Fibroblast of gingiva (primary cell): ENCODE measurements at regions not wholly inside any gene's neighbourhood (a gene's known extent, or its start where the extent isn't known, plus 50 kb on each side); places are given as distances from the start of the nearest gene placed in this dataset.

Source experiments
- DNase-seq: peaks from one replicate; pipeline ENCODE4 v3.0.0-alpha.2; 2011; ENCODE audit warnings: low read depth

DNA sequence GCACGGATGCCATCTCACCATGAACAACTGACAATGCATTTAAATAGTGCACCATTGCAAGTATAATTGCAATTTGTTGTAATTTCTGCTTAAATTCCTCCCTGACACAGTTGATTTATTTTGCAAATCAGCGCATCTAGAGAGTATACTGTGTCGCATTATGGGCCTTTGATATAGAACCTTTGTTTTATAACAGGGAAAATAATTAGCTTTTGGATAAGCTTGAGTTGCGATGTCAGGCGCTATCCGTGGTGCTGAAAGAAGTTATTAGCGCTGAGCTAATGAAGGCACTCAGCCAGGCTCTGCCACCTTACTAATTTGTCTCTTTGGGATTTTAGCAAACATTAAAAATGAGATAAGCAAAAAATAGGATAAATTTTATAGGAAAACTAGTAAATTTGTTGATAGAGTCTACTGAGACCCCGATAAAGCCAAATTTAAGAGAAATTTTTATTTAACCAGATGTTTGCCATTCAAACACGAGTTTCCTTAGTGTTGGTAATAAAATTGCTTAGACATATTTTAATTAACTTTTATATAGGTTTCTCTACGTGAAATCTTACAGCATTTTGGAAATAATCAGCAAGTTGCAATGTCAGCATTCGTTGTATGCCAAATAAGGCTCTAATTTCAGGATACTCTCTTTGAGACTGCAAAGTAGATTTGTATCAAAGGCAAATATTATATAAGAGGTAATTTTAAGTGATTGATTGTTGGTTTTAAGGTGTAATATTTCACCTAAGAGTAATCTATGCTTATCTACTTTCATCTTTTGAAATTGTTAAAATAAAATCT is 355.5 kb downstream of the TLR4 start:
- no peak for DNase-seq

DNA sequence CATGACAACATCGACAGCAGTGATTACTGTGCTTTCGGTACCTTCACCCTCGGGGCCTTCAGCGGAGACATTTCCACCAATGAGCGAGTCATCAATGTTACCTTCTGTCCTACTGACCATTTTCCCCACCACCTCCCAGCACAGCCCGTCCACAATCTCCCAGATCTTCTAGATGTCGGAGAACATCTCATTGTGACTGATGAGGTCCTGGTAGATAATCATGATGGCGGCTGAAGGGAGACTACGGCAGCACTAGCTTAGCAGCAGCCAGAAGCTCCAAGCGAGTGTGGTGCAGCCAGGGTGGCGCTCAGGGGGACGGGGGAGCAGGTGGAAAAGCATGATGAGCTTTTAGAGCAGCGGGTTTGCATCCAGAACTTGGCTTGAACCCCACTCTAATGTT is 379.0 kb downstream of the TLR4 start:
- no peak for DNase-seq

DNA sequence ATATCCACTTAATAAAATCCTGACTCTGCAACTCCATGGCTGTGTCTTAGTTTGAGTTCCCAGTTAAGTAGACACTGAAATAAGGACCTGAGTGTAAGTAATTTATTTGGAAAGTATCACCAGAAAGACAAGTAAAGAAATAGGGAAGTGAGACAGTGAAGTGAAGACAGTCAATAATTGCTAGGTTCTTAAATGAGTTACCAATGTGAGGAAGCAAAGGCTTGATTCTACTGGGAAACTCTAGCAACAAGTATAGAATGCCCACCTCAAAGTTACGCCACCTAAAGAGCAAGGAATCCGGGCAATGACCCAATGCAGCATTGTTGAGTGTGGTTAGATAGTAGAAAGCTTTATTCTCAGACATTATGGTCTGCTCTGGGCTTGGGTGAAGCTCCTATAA is 383.9 kb downstream of the TLR4 start:
- DNase-seq: no peak

DNA sequence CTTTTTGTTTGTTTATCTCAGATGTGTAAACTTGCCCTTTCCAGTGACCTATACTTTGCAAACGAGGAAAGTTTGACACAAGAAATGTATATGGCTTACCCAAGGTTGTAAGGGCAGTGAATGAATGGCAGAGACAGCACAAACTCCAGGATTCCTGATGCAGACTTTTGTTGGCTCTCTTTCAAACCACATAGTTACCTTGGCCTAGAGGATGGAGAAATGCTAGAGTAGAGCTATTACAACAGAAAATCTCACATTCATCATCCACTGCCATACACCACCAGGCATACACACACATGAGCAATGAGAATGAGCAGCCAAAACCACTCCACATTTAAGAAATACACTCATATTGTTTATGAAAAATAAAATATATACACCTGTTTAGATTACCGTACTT is 387.0 kb downstream of the TLR4 start:
- DNase-seq: no peak

DNA sequence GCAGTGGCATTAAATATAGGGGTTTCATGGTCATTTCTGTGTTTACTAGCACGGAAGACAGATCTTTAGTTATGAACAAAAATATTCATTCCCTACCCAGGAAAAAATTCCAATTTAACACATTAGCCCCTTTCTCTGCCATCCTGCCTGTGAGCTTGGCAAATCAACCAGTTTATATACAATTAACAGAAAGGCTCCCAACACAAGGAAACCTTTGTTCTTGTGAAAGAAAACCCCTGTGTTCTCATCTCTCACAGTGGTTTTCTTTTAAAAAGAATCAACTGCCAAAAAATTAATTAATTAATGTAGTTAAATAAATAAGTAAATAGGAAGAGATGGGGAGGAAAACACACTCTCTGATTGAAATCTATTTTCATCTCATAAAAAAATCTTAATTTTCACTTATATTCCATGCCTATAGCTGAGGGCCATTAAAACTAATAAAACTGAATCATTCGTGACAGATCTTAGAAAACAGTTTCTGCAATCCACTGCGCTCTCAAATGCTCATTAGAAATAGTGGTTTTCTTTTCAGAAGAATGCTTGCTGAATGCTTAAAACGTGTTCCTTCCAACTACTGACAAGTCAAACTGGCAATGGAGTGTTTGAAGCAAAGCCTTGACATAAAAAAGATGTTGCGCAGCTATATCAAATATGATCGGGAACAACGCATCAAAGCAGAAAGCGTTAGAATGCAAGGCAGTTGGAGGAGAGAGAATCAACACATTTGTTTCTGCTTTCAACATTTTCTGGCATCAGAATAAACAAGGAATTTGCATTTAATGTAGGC is 387.7 kb downstream of the TLR4 start:
- no peak for DNase-seq

DNA sequence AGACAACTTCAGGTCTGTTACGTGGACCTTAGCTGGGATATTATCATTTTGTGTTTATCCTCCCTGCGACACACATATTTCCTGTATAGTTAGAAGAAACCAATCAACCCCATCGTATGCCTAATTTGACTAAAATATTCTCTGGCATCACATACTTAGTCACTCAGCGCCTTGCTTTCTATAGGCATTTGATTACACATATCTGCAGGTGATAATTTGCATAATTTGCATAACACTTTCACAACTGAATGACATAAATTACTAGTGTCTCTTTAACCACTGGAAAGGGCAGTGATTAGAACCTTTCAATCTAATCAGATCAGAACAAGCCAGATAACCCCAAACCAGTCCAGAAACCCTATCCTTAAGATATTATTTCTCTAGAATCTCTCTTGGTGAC is 390.2 kb downstream of the TLR4 start:
- no peak for DNase-seq

DNA sequence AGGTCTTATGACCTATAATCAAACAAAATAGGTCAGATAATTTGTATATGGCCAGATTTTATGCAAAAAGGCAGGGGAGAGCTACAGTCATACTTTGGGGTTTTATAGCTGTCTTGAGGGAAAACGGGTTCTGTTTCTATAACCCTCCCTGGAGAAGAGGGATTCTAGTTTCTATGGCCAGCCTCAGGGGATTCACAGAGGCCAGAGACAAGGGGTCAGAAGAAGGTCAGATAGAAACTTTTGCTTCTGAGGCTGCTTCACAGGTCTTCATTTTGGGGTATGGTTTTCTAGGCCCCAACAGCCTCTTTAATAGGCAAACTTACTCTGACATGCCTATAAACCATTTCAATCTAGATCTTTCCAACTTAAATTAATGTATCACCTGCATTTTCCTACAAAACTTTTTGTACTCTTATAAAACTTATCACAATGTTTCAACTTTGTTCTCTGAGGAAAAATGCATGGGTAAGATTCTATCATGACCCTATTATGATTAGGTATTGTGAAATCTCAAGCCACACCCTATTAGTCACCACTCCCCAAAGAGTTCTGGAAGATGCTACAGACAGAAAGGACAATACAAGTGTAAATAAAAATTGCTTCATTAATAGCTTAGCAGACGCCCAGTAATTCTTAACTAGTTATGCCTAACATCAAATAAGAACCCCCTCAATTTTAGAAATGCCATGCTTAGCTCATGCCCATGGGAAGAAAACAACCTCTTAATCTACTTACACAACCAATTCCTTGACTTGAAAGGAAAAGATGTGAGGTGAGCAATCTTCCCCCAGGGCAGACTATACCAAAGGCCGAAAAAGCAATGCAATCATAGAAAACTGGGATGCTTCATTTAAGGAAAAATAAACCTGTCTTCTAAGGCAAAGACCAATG is 396.6 kb downstream of the TLR4 start:
- DNase-seq: no peak

DNA sequence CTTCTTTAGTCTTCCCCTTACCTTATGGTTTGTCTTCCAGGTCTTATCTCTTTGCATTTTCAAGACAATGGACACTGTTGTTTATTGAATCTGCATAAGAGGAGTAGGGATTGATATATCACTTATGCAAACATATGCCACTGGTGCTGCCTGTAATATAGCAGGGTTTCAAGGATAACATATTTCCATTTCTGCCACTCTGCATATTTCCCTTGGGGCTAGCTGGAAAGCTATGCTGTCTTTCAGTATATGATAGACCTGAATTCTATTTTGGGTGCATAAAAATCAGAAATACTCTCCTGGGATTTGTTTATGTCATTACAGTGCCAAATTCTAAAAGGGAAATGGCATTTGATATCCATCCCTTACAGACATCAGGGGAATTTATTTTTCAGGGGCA is 400.2 kb downstream of the TLR4 start:
- no peak for DNase-seq

DNA sequence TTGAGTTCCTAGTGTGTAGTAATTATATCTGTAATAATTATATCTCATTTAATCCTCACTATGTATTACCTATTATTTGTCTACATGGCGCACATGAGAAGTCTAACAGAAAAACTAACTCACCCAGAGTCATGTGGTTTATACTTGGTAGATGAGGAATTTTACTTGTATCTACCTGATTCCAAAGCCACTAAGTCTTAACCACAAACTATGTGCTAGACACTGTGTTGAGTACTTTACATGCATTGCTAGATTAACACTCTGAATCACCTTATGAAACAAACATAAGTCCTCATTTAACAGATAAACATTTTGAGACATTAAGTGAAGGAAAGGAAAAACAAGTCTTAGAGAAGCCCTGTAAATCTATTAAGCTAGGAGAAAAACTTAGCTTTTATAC is 404.8 kb downstream of the TLR4 start:
- DNase-seq: no peak

DNA sequence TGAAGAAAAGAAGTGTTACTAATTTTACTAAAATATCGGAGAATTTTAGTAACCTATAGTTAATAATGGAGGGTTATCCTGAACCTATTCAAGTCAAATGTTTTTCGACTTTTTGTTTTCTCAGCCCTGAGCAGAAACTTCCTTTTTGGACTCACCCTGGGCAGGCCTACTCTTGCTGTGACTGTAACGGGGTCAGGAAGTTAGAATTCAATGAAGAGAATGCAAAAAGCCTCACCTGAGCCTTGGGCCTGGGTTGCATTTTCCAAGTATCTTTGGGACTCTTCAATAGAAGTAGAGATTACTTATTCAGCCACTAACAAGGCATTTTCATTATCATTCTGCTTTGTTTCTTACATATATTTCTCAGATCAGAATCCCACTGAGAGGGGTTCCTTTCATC is 405.3 kb downstream of the TLR4 start:
- DNase-seq: no peak

DNA sequence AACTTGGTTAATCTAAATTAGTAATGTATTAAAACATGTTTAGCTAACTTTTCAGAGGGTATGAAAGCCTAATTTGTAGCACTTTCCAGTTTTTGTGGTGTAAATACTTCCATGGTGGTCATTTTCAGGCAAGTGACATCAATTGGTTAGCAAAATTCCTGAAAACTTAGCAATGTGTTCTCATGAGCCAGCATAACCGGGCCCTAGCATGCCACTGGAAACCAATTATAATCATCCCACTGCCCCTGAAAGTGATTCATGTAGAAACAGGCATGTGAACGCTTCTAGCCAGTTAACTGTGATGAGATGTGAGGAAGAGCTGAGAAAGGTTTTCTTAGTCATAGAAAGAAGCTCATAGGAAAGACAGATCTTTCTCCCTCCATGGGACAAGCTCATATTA is 417.2 kb downstream of the TLR4 start:
- no peak for DNase-seq

DNA sequence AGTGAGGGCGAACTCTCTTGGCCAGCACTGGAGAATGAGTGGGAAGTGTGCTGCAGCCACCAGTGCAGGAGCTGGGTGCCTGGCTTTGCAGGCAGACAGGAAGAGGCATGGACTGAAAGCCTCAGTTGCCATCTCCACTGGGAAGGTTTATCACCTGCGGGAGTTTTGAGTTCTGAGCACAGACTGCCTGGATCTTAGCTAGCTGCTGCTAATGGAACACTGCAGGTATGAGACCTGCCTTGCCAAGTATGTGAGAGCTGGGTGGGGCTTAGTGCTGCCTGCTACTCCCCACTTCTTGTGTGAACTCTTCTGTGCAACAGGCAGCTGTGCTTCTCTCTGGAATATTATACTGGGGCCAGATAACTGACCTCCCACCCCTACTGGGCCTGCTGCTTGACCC is 424.1 kb downstream of the TLR4 start:
- no peak for DNase-seq

DNA sequence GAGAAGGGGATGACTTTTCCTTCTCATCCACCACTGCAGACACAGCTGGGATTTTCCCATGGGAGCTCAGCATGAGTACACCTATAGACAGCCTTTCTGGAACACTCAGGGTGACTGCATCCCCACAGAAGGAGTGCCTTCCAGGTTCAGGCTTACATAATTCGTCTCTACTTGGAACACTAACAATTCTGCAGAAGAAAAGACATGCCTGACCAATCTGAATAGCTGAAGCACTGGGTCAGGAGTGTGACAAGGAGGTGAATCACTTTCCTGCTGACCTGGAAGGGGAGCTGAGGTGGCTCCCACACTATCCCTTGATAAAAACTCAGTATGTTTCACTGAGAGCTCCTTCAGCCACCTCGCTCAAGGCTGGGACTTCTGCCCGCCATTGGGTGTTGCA is 425.3 kb downstream of the TLR4 start:
- DNase-seq: no peak

DNA sequence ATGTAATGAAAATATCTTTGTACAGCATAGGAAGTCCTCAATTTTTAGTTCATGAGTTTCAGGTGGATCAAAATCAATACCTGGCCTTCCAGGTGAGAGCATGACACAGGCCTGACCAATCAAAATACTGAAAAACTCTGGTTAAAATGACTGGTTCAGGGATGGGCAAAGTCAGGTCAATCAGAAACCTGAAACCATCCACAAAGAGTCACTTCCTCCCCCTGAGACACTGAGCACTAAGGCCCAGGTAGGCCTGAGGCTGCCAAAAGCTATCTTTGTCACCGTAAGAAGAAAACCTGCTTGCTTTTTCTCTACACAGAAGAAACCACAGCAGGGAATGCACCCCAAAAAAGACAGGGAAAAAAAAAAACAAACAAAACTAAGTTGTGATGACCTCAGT is 444.8 kb downstream of the TLR4 start:
- DNase-seq: no peak

DNA sequence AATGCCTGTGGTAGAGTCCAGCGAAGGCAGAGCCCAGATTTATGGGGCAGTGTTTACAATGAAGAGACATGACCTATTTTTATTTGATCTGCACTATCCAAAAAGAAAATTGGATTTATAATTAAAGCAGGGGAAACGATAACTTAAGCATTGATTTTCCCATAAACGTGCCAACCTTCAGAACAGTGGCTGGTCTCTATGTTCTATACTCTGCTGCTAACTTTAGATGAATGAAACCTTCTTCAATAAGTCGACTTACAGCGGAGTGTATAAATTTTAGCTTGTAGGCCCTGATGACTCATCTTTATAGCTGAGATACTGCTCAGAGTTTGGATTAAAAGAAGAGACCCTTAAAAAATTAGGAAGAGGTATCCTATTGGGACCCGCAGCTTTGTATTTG is 452.6 kb downstream of the TLR4 start:
- DNase-seq: no peak

DNA sequence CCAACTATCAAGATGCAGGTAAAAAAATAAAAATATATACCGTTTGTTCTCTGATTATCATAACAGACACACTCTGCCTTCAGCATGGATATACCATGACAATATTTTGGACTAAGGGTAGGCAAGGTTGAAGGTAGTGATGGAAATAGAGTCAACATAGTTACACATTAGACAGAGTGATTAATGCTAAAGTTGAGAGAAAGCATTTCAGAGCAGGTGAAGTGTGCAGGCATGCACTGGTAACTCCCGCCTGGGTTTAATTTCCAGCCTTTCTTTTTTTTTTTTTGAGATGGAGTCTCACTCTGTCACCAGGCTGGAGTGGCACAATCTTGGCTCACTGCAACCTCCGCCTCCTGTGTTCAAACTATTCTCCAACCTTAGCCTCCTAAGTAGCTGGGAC is 458.5 kb downstream of the TLR4 start:
- no peak for DNase-seq

DNA sequence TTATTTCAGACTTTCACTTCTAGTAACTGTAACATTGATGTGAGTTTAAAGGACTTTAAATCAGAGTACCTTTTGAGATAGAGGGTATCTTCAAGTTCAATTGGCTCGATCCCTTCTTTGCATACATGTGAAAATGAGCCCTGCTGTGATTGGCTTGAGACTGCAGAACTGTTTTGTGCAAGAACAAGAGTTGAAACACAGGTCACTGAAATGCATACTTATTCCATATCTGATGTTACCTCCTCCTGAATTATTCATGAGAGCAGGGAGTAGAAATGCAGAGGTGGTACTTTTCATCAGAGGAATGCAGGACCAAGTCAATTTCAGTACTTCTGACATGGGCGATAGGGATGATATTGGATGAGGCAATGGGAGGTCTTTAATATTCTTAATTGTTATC is 459.5 kb downstream of the TLR4 start:
- DNase-seq: no peak

DNA sequence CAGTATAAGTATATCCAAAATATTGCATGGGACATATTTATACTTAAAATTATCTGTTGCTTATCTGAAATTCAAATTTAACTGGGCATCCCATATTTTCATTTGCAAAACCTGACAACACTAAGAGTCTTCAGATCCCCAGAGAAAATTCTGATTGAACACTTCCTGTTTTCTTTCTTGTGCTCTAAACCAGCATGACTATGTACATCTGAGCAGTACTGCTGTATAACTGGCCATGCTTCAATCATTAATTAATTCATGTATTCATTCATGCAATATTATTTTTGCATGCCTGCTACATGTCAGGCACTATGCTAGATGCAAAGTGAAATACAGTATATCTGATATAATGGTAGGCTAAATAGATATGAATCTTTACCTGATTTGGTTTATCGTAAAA is 461.2 kb downstream of the TLR4 start:
- DNase-seq: no peak

DNA sequence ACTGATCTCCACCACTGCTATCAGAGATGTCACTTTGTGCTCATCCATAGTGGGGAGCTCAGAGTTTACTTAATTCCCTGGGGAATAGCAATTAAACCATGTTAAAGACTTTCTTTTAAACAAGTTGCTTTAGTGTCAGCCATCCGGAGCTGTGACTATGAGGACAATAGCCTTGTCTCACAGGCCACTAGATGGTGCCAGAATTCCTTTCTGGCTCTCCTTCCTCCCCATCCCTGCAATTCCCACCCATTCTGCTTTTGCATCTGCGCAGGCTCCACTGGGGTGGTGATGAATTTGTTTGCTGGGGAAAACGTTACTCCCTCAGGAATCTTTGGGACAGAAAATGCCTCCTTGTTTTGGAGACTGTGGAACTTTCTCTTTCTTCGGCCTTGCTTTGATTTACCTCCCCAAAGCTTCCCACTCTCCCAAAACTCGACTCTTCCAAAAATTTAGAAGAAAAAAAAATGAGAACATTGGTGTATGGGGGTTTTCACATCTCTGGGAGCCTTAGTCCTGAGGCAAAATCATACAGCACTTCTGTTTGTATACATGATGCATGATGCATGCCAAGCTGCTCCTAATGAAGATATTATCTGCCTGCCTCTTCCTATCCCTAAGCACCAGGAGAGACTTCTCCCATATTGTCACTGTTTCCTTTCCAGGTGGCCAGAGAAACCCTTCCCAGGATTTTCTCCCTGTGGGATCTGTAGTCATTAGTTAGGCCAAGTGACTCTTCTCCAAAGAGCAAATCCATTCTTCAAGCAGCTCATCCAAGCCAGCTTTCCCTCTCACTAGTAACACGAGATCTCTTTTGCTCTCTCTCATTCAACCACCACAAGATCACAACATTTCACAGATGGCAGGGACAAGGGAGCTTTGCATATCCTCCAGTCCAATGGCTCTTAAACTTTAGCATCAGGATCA is 466.1 kb downstream of the TLR4 start:
- no peak for DNase-seq

DNA sequence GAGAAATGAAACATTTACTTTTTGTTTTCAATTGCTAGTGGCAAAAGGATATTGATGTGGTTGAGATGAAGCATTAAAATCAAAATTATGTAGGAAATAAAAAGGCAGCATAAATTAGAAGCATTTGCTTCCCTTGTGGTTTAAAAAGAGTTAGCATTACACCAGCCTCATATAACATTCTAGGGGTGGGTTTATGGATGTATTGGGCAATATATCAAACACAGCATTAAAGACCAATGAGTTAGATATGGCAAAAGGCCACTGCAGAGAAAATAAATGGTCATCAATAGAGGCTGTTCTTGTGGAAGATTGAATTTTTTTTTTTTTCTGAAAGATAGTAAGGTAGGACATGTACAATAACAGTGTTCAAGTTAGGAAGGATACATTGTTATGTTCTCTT is 473.0 kb downstream of the TLR4 start:
- DNase-seq: no peak

DNA sequence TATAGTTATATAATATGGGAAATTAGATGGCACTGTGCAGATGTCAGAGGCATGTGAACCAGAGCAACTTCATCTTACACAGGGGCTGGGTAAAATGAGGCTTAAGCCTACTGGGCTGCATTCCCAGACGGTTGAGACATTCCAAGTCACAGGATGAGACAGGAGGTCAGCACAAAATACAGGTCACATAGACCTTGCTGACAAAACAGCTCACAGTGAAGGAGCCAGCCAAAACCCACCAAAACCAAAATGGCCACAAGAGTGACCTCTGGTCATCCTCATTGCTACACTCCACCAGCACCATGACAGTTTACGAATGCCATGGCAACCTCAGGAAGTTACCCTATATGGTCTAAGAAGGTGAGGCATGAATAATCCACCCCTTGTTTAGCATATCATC is 479.4 kb downstream of the TLR4 start:
- DNase-seq: no peak

DNA sequence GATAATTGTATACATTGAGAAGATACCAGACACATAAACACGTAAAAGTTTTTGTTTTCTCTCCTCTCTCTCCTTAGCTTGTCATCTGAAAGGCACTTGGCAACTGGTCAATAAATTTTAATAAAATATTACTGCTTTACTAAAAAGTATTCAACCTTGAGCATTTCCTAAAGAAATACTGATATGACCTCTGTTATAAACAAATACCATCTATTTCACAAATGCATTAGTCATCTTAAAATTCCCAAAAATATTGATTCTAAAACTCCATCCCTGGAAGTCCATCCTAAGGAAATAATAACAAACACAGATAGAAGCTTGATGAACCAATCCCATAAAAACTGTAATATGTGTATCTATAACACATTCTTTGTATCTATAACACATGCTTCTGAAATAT is 483.2 kb downstream of the TLR4 start:
- no peak for DNase-seq
